Right lobe of liver (tissue), 6 donors: ENCODE measurements at regions not wholly inside any gene's neighbourhood (a gene's known extent, or its start where the extent isn't known, plus 50 kb on each side); places are given as distances from the start of the nearest gene placed in this dataset.

ENCODE experiments used
- ATAC-seq, 4 donors: fragments of 200-7000 bp; cut with Tn5 transposase; one replicate each; pipeline ENCODE4 v1.9.1; 2020; ENCODE audit warnings: mild to moderate bottlenecking in 4 of 4, moderate library complexity in 4 of 4
- DNase-seq, 3 donors: peaks; one replicate each; pipeline ENCODE4 v3.0.0-alpha.2; 2020
- H3K27ac ChIP-seq, 3 donors: fragments of 200-600 bp; one replicate each; pipeline ENCODE4 v1.8.0; 2022
- H3K27me3 ChIP-seq, 2 donors: fragments of 200-600 bp; one replicate each; pipeline ENCODE4 v1.8.0; 2022
- H3K36me3 ChIP-seq, 4 donors: fragments of 200-600 bp; sonication (generic) in 1 of 4; one replicate each; pipeline versions ENCODE4 v1.5.1 to v1.8.0; 2017 to 2022; ENCODE audit warnings: control low read depth in 1 of 4
- H3K4me1 ChIP-seq, 4 donors: fragments of 200-600 bp; sonication (generic) in 1 of 4; one replicate each; pipeline versions ENCODE4 v1.5.1 to v1.8.0; 2017 to 2022; ENCODE audit warnings: control low read depth in 1 of 4
- H3K4me3 ChIP-seq, 3 donors: fragments of 200-600 bp; one replicate each; pipeline ENCODE4 v1.8.0; 2022
- H3K9me3 ChIP-seq, 4 donors: fragments of 200-600 bp; sonication (generic) in 1 of 4; one replicate each; pipeline versions ENCODE4 v1.5.1 to v1.8.0; 2017 to 2022; ENCODE audit warnings: control low read depth in 1 of 4
- CTCF ChIP-seq, 4 donors: fragments of 200-600 bp in 3 of 4; fragments of 450-650 bp in 1 of 4; IDR thresholded peaks; one replicate each; pipeline versions ENCODE4 v1.5.1 to v1.8.0; 2016 to 2022; ENCODE audit warnings: antibody characterized with exemption in 4 of 4, mild to moderate bottlenecking in 2 of 4
- POLR2A ChIP-seq: fragments of 450-650 bp; IDR thresholded peaks from one replicate; pipeline ENCODE4 v1.6.1; 2017; ENCODE audit warnings: antibody characterized with exemption, mild to moderate bottlenecking
- WGBS: methylation state at CpG from one replicate; pipeline ENCODE4 v1.1.6; 2018; ENCODE audit warnings: low coverage, low lambda C conversion rate; ENCODE audit not compliant: insufficient coverage; ENCODE audit errors: missing lambda C conversion rate; 5-methylcytosine and 5-hydroxymethylcytosine counted together
- intact Hi-C, 2 donors: fragments of 100-400 bp; cut with DNase I; formaldehyde crosslinking; loops; one replicate each; pipeline versions ENCODE4 v1.11.2 to v1.14.1; 2022
- small RNA-seq, 2 experiments: library from RNA; depleted of rRNA; stranded (forward); fragments of <200 nt; gene quantifications; one replicate each; pipeline ENCODE3, GENCODE V24; 2016
- donor health status: DM: no; HTN: yes; CAD: no.
- donor health status: DM: no; HTN: no; CAD: no.
- donor health status: DM: no; HTN: no; CAD: no.
- donor health status: DM: no; HTN: yes; CAD: no.
- donor health status: DM: no; HTN: yes; CAD: no.

- WGBS = 72% methylated on average over 2 of the region's 4 CpGs
- ATAC-seq = no peak
- H3K9me3 ChIP-seq = no peaks in the 10 kb centered on the region
- intact Hi-C loops = no loop called here
- no peak for DNase-seq
- no peaks in the 10 kb centered on the region for H3K27me3 ChIP-seq
- H3K36me3 ChIP-seq = no peaks in the 10 kb centered on the region
- H3K27ac ChIP-seq = no peak overlapping the region
- TF ChIP-seq POLR2A (no peak), CTCF (IDR thresholded peaks at IDR 0.05) (no peak)
- H3K4me3 ChIP-seq = no peak overlapping the region
- no peaks in the 10 kb centered on the region for H3K4me1 ChIP-seq
These were observed 52.7 kb upstream of the IVNS1ABP start for GRCh38 chr1:185369786-185370185.

DNA sequence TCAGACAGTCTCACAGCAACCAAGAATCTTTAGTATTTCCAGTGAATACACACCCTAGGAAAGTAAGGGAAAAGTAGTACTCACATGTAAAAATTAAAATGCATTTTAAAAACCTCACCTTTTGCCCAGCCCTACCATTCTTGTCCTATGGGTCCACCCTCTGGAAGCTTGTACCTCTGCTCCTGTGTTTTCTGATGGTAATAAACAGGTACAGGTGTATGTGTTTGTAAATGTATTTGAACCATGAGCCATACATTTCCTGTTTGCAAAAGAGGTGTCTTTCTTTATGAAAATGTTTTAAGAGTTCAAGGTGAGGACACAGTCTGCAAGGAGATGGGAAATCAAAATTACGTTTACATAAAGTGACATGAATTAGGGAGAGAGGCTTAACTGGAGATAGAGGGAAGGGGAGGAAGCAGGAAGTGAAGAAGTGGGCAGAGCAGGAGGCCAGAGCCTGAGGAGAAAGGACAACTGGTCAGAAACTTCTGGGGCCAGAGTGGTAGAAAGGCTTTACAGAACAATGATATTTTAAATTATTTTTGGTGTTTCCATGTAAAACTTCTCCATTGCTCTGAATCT, 52.0 kb upstream of the IVNS1ABP start:
- 73% methylated on average over 1 of the region's 1 CpG for WGBS
- TF ChIP-seq POLR2A (no peak), CTCF (IDR thresholded peaks at IDR 0.05) (no peak)
- Histone ChIP-seq H3K4me3 (no peak overlapping the region), H3K27ac (no peak overlapping the region), H3K36me3 (no peaks in the 10 kb centered on the region), H3K9me3 (no peaks in the 10 kb centered on the region), H3K27me3 (no peaks in the 10 kb centered on the region), H3K4me1 (no peaks in the 10 kb centered on the region)
- ATAC-seq (no peak), DNase-seq (no peak)
- intact Hi-C loops = no loop called here

GRCh38 chr1:185368313-185368855, 51.3 kb upstream of the IVNS1ABP start:
- DNase-seq = no peak
- 66% methylated on average over 3 of the region's 3 CpGs for WGBS
- TF ChIP-seq POLR2A = no peak
- TF ChIP-seq CTCF (IDR thresholded peaks at IDR 0.05) = no peak
- no peaks in the 10 kb centered on the region for H3K27me3 ChIP-seq
- no peaks in the 10 kb centered on the region for H3K36me3 ChIP-seq
- H3K4me1 ChIP-seq = no peaks in the 10 kb centered on the region
- H3K4me3 ChIP-seq = no peak overlapping the region
- intact Hi-C loops = no loop called here
- no peak overlapping the region for H3K27ac ChIP-seq
- ATAC-seq = no peak
- no peaks in the 10 kb centered on the region for H3K9me3 ChIP-seq

- no peaks in the 10 kb centered on the region for H3K36me3 ChIP-seq
- WGBS = 68% methylated on average over 6 of the region's 6 CpGs
- ATAC-seq (peak; percentile 72 to 94 (median 83)), DNase-seq (peak in 1 of 3 donors; percentile 33)
- H3K9me3 ChIP-seq = no peaks in the 10 kb centered on the region
- H3K4me1 ChIP-seq = no peaks in the 10 kb centered on the region
- H3K27me3 ChIP-seq = no peaks in the 10 kb centered on the region
- TF ChIP-seq CTCF (IDR thresholded peaks at IDR 0.05) (no peak), POLR2A (no peak)
- intact Hi-C loops = no loop called here
- no peak overlapping the region for H3K4me3 ChIP-seq
- no peak overlapping the region for H3K27ac ChIP-seq
These were observed 50.2 kb upstream of the IVNS1ABP start for GRCh38 chr1:185367218-185367617.

Small RNA genes in the stretch of these regions (small RNA-seq; reads per million reads assigned to genes)
- gene MCRIP2P2 = 0 reads per million in 2 experiments
- 0 reads per million in 2 experiments for gene RF00019
- gene RNU7-183P = 0 reads per million in 2 experiments
